GM12874 (cell line): ENCODE measurements at regions not wholly inside any gene's neighbourhood (a gene's known extent, or its start where the extent isn't known, plus 50 kb on each side); places are given as distances from the start of the nearest gene placed in this dataset.

ENCODE experiments used
- CTCF ChIP-seq: IDR thresholded peaks from 2 replicates; pipeline ENCODE4 v1.5.1; 2011; ENCODE audit warnings: low read depth, mild to moderate bottlenecking, control low read depth, low read length, moderate library complexity; ENCODE audit not compliant: insufficient read depth

- TF ChIP-seq CTCF = no peak
Measured at GRCh38 chr5:125348936-125349831, 602.7 kb upstream of the ZNF608 start.

- no peak for TF ChIP-seq CTCF
Measured at GRCh38 chr5:125357660-125358059, 611.2 kb upstream of the ZNF608 start.

GRCh38 chr5:125365747-125366146 is 619.3 kb upstream of the ZNF608 start:
- TF ChIP-seq CTCF = no peak

GRCh38 chr5:125367702-125368101 is 621.3 kb upstream of the ZNF608 start:
- no peak for TF ChIP-seq CTCF

GRCh38 chr5:125370461-125371205 is 624.2 kb upstream of the ZNF608 start:
- TF ChIP-seq CTCF = no peak

- TF ChIP-seq CTCF = no peak
Measured at GRCh38 chr5:125372694-125373631, 626.5 kb upstream of the ZNF608 start.
